ENCODE measurements at regions not wholly inside any gene's neighbourhood (a gene's known extent, or its start where the extent isn't known, plus 50 kb on each side); places are given as distances from the start of the nearest gene placed in this dataset.

DNA sequence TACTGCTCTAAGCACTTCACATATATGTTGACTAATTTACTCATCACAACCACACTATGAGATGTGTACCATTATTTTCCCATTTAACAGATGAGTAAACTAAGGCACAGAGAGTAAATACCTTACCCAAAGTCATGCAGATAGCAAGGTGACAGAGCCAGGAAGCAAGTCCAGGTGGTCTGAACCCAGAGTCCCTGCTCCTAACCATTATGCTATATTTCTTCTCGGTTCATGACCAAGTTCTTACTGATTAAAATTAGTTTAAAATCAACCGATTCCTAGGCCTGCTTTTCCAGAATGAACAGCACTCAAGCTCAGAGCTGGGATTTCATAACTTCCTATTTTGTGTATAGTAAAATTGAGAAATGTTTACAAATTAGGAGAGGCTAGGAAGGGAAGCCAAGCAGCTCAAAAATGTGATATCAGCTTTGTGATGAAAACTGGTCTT, 85.5 kb upstream of the EGLN3 start:
- TF ChIP-seq, protein P1, sequence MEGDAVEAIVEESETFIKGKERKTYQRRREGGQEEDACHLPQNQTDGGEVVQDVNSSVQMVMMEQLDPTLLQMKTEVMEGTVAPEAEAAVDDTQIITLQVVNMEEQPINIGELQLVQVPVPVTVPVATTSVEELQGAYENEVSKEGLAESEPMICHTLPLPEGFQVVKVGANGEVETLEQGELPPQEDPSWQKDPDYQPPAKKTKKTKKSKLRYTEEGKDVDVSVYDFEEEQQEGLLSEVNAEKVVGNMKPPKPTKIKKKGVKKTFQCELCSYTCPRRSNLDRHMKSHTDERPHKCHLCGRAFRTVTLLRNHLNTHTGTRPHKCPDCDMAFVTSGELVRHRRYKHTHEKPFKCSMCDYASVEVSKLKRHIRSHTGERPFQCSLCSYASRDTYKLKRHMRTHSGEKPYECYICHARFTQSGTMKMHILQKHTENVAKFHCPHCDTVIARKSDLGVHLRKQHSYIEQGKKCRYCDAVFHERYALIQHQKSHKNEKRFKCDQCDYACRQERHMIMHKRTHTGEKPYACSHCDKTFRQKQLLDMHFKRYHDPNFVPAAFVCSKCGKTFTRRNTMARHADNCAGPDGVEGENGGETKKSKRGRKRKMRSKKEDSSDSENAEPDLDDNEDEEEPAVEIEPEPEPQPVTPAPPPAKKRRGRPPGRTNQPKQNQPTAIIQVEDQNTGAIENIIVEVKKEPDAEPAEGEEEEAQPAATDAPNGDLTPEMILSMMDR (IDR thresholded peaks at IDR 0.05), result no peak
- Histone ChIP-seq H3K27ac (peak overlapping the region; percentile 48), H3K4me1 (peaks cover 7% of the 10 kb centered on the region), H3K9me3 (no peaks in the 10 kb centered on the region), H3K27me3 (ENCODE audit: low read depth) (no peaks in the 10 kb centered on the region), H3K4me3 (no peak overlapping the region), H3K36me3 (no peaks in the 10 kb centered on the region)
- no peak for DNase-seq
- intact Hi-C loops (cut with DNase I), result no loop called here
- ATAC-seq, result peak in 1 of 2 donors; percentile 54

DNA sequence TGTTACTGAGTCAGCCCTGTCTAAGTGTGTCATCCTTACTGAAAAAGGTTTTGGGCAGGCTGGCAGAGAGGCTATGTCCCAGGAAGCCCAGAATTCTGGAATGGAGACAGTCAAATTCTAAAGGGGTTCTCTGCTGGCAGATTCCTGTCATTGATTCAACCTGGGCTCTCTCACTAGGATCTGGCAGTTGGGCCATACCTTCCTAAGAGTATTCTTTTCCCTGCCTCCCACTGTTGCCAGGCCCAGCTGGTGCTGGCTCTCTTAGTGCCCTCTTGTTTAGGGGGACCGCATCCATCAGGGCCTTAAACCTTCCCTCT, 85.0 kb upstream of the EGLN3 start:
- TF ChIP-seq, protein P1 (IDR thresholded peaks at IDR 0.05), result no peak
- H3K36me3 ChIP-seq, result no peaks in the 10 kb centered on the region
- no peak overlapping the region for H3K4me3 ChIP-seq
- H3K27ac ChIP-seq, result peak overlapping the region; percentile 48
- intact Hi-C loops (cut with DNase I), result no loop called here
- DNase-seq (no peak), ATAC-seq (no peak)
- no peaks in the 10 kb centered on the region for H3K9me3 ChIP-seq
- H3K4me1 ChIP-seq, result peaks cover 7% of the 10 kb centered on the region
- H3K27me3 ChIP-seq (ENCODE audit: low read depth), result no peaks in the 10 kb centered on the region

DNA sequence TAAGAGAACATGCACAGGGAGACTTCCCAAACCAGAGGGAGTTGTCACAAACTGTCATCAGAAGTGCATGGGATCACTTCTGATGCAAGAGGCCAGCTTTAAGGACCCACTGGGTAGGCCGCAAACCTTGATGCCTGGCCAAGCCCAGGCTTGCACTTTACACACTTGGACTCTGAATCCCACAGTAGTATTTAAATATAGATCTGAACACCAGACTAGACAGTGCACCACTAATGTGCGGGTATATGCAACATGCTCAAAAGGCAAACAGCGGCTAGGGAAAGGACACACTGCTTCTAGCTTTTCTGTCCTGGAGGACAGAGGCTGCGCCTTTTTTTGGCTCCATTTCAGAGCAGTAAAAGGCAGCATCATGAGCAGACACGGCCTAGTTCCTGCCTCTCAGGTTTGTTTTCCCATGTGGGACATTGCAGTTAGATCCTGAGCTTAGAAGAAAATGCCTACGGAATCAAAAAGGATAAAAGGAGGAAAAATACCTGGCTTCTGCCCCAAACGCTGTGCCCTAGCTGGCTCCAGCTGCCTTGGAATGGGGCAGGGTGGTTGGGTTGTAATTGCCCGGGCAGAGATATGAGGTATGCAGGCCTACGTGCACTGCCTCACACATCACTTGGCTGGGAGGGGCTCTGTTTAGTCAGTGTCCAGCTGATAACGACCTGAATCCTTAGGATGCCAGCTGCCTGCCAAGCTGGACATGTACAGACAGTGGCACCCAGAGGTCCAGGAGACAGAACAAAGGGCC, 84.5 kb upstream of the EGLN3 start:
- intact Hi-C loops (cut with DNase I), result no loop called here
- DNase-seq (no peak), ATAC-seq (no peak)
- H3K9me3 ChIP-seq, result no peaks in the 10 kb centered on the region
- no peaks in the 10 kb centered on the region for H3K36me3 ChIP-seq
- TF ChIP-seq, protein P1 (IDR thresholded peaks at IDR 0.05), result no peak
- no peaks in the 10 kb centered on the region for H3K27me3 ChIP-seq (ENCODE audit: low read depth)
- peak overlapping the region; percentile 48 for H3K27ac ChIP-seq
- no peak overlapping the region for H3K4me3 ChIP-seq
- H3K4me1 ChIP-seq, result peaks cover 7% of the 10 kb centered on the region

DNA sequence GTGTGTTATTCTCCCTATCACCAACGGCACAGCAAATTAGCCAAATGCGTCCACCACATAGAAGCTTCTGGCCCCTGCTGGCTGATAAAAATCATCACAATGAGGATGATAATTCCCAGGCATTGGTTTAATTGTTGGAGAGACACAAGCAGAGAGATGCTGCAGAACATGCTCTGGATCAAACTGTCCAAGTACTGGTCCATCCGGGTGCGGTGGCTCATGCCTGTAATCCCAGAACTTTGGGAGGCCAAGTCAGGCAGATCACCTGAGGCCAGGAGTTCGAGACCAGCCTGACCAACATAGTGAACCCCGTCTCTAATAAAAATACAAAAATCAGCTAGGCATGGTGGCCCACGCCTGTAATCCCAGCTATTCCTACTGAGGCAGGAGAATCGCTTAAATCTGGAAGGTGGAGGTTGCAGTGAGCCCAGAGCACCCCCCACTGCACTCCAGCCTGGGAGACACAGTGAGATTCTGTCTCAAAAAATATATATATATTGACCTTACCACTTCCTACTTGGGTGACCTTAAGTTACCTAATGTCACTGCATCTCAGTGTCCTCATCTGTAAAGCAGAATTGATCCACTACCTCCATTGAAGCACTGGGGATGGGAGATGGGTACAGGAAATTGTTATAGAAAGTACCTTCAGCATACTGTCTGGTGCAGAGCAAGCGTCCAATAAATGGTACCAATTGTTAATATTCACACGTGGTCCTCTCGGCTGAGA, 83.7 kb upstream of the EGLN3 start:
- Histone ChIP-seq H3K4me1 (peaks cover 8% of the 10 kb centered on the region), H3K4me3 (no peak overlapping the region), H3K27ac (no peak overlapping the region), H3K36me3 (no peaks in the 10 kb centered on the region), H3K27me3 (ENCODE audit: low read depth) (no peaks in the 10 kb centered on the region), H3K9me3 (no peaks in the 10 kb centered on the region)
- DNase-seq, result no peak
- TF ChIP-seq, protein P1 (IDR thresholded peaks at IDR 0.05), result no peak
- no peak for ATAC-seq
- intact Hi-C loops (cut with DNase I), result no loop called here

DNA sequence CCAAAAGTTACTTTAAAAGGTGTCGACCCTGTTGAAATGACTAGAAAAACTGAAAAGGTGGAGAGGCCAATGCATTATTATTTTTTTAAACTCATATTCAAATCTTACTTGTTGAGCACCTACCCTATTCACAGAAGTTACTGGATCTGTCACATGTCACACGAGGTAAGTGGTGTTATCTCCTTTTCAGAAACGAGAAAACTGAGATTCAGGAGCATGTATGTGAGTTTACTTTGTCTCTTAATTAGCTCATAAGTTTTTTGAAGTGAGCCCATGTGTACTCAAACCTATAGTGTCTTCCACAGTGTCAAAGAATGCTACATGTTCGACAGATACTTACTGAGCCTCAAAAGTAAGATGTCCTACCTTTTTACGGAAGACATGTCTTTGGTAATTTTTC, 81.8 kb upstream of the EGLN3 start:
- ATAC-seq, result no peak
- intact Hi-C loops (cut with DNase I), result no loop called here
- no peak for DNase-seq
- Histone ChIP-seq H3K4me3 (no peak overlapping the region), H3K4me1 (peaks cover 24% of the 10 kb centered on the region), H3K27ac (no peak overlapping the region), H3K9me3 (no peaks in the 10 kb centered on the region), H3K27me3 (ENCODE audit: low read depth) (no peaks in the 10 kb centered on the region), H3K36me3 (no peaks in the 10 kb centered on the region)
- TF ChIP-seq, protein P1 (IDR thresholded peaks at IDR 0.05), result no peak

All from lower lobe of right lung (tissue), 2 donors.